Endothelial cell of umbilical vein (primary cell): ENCODE measurements at regions not wholly inside any gene's neighbourhood (a gene's known extent, or its start where the extent isn't known, plus 50 kb on each side); places are given as distances from the start of the nearest gene placed in this dataset.
A peak's percentile ranks its signal among the peaks of the same experiment; 100 is the strongest.

ENCODE experiments used
- BruUV-seq: library from RNA; stranded (reverse); fragments of 400-500 nt; replicated peaks from 2 replicates; lab custom pipeline; 2021; lab: Mats Ljungman, UMichigan
- CTCF ChIA-PET: fragments of 300-600, 350-600 bp; sonication (Branson Sonifier 250); formaldehyde crosslinking; loops from one replicate; lab custom pipeline; 2021; ENCODE audit warnings: antibody characterized with exemption, inconsistent platforms; lab: Charles Lee
- POLR2A ChIA-PET: fragments of 300-600, 350-600 bp; sonication (Branson Sonifier 250); formaldehyde crosslinking; loops from one replicate; lab custom pipeline; 2021; ENCODE audit warnings: antibody characterized with exemption, inconsistent platforms; lab: Charles Lee
- DNase-seq: peaks from one replicate; pipeline ENCODE4 v3.0.0-alpha.2; 2011; ENCODE audit warnings: low read depth, low spot score
- FAIRE-seq: peaks from 2 replicates; lab custom pipeline; 2011; peaks lifted over from hg19 to GRCh38; lab: Jason Lieb, UNC
- H2AFZ ChIP-seq: 2 replicates; pipeline ENCODE4 v1.6.0; 2012; ENCODE audit warnings: low read depth, low read length, control low read depth, inconsistent platforms
- H3K27ac ChIP-seq: 2 replicates; pipeline ENCODE4 v1.5.1; 2011; ENCODE audit warnings: low read depth, mild to moderate bottlenecking, control low read depth, low read length, moderate library complexity; ENCODE audit not compliant: insufficient read depth
- H3K27me3 ChIP-seq, 2 experiments: 2 replicates each; pipeline versions ENCODE4 v1.6.0 to v1.6.1; 2011; ENCODE audit warnings: low read length in 2 of 2, mixed read lengths in 1 of 2; ENCODE audit not compliant: control insufficient read depth in 2 of 2, insufficient read depth in 2 of 2
- H3K36me3 ChIP-seq, 2 experiments: 2 replicates in 1 of 2; 3 replicates in 1 of 2; pipeline ENCODE4 v1.5.1; 2011; ENCODE audit warnings: low read length in 2 of 2, mild to moderate bottlenecking in 1 of 2, moderate library complexity in 1 of 2; ENCODE audit not compliant: control insufficient read depth in 2 of 2, insufficient read depth in 2 of 2; ENCODE audit errors: extremely low read depth in 1 of 2
- H3K4me1 ChIP-seq: 3 replicates; pipeline ENCODE4 v1.5.1; 2011; ENCODE audit warnings: mild to moderate bottlenecking, low read length; ENCODE audit not compliant: control insufficient read depth, insufficient read depth; ENCODE audit errors: extremely low read depth
- H3K4me2 ChIP-seq: 2 replicates; pipeline ENCODE4 v1.6.1; 2011; ENCODE audit warnings: low read length, control low read depth, mixed read lengths; ENCODE audit not compliant: insufficient read depth
- H3K4me3 ChIP-seq, 3 experiments: fragments of 200-600 bp in 1 of 3; sonication (generic), shearing (Covaris generic) in 1 of 3; replicated peaks in 1 of 3; 2 replicates each; pipeline ENCODE4 v1.5.1; 2011 to 2016; ENCODE audit warnings: control low read depth in 3 of 3, low read length in 3 of 3, mild to moderate bottlenecking in 2 of 3, inconsistent platforms in 1 of 3, low read depth in 1 of 3, moderate library complexity in 1 of 3; ENCODE audit not compliant: insufficient read depth in 1 of 3
- H3K79me2 ChIP-seq: 2 replicates; pipeline ENCODE4 v1.6.0; 2012; ENCODE audit warnings: low read length, inconsistent platforms; ENCODE audit not compliant: control insufficient read depth, insufficient read depth
- H3K9ac ChIP-seq: replicated peaks from 2 replicates; pipeline ENCODE3; 2011; ENCODE audit warnings: low read length, control low read depth; ENCODE audit not compliant: insufficient read depth; ENCODE audit errors: extremely low read depth
- H3K9me1 ChIP-seq: replicated peaks from 3 replicates; pipeline ENCODE4 v1.6.0; 2011; ENCODE audit warnings: mild to moderate bottlenecking, low read length; ENCODE audit not compliant: control insufficient read depth, insufficient read depth; ENCODE audit errors: extremely low read depth
- H3K9me3 ChIP-seq: replicated peaks from 2 replicates; pipeline ENCODE4 v1.5.1; 2012; ENCODE audit warnings: low read length, inconsistent platforms; ENCODE audit not compliant: control insufficient read depth, insufficient read depth
- H4K20me1 ChIP-seq: replicated peaks from 2 replicates; pipeline ENCODE3; 2011; ENCODE audit warnings: mild to moderate bottlenecking, low read length; ENCODE audit not compliant: control insufficient read depth, insufficient read depth; ENCODE audit errors: extremely low read depth
- FOS ChIP-seq: IDR thresholded peaks from 2 replicates; pipeline ENCODE4 v1.6.1; 2011; ENCODE audit warnings: mild to moderate bottlenecking, low read length, moderate library complexity, borderline replicate concordance; ENCODE audit not compliant: insufficient read depth
- JUN ChIP-seq: IDR thresholded peaks from 2 replicates; pipeline ENCODE4 v1.6.1; 2011; ENCODE audit warnings: borderline replicate concordance, low read depth; ENCODE audit not compliant: insufficient read length, insufficient read depth
- MYC ChIP-seq: IDR thresholded peaks from one replicate; pipeline ENCODE4 v1.6.1; 2011; ENCODE audit warnings: mild to moderate bottlenecking, low read depth, low read length
- POLR2A ChIP-seq: IDR thresholded peaks from 2 replicates; pipeline ENCODE4 v1.6.1; 2012; ENCODE audit warnings: low read depth, mild to moderate bottlenecking, control low read depth, low read length
- dilution Hi-C: fragments of 300-500 bp; cut with MboI; formaldehyde crosslinking; loops from one replicate; pipeline ENCODE4 v1.15.0; 2019; ENCODE audit warnings: low sequenced_read_pairs; ENCODE audit not compliant: extremely low pct_ligation_motif_present
- intact Hi-C: fragments of 100-400 bp; cut with micrococcal nuclease; formaldehyde crosslinking; loops from one replicate; pipeline ENCODE4 v1.10.0; 2022

DNA sequence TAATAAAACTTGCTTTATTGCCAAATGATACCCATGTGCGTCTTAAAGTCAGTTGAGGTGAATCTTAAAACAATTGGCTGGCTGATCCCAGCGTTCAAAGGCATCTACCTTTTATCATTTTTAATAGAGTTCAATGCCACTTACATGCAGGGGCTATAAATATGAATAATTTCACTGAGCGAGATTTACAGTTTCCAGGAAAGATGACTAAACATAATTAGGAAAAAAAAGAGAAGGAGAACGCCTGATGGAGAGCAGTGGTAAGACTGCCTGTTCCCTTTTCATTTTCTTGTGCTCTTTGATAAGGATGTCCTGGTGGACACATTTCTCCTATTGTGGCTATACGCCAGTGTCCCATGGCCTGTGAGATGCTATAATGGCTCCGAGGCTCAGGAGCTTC, 139.9 kb upstream of the SLC22A23 start:
- no peaks in the 10 kb centered on the region for H3K9me1 ChIP-seq
- POLR2A ChIA-PET = no interaction called here
- H3K36me3 ChIP-seq = no peaks in the 10 kb centered on the region
- FAIRE-seq (no peak), DNase-seq (peak; percentile 20)
- dilution Hi-C loops (no loop called here), intact Hi-C loops (no loop called here)
- H3K79me2 ChIP-seq = no peaks in the 10 kb centered on the region
- BruUV-seq = no TSS peak
- no peaks in the 10 kb centered on the region for H3K9me3 ChIP-seq
- CTCF ChIA-PET = no interaction called here
- H3K27ac ChIP-seq = no peak overlapping the region
- no peak overlapping the region for H2AFZ ChIP-seq
- H4K20me1 ChIP-seq = no peaks in the 10 kb centered on the region
- H3K4me2 ChIP-seq = no peak overlapping the region
- H3K4me3 ChIP-seq = no peak overlapping the region
- no peak overlapping the region for H3K9ac ChIP-seq
- no peak for TF ChIP-seq POLR2A
- TF ChIP-seq FOS = no peak
- no peak for TF ChIP-seq JUN
- peaks cover 6% of the 10 kb centered on the region for H3K4me1 ChIP-seq
- H3K27me3 ChIP-seq = peaks cover 0 to 5% of the 10 kb centered on the region in 2 experiments

DNA sequence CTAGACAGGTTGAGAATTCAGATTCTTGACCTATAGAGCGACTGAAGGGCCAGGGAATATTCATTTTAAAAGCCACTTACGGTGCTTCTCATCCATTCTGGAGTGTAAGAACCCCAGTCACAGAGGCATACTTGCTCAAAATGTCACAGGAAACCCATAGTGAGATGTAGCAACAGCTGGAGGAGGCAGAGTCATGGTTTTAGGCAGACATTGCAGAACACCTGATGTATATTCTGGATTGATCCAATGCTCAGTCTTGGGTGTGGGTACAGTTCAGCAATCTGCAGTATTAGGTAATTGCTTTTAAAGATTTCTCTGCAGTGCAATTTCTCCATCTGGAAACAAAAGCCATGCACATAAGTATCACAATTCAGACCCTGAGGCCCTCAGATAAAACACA, 137.4 kb upstream of the SLC22A23 start:
- DNase-seq (no peak), FAIRE-seq (no peak)
- dilution Hi-C loops (no loop called here), intact Hi-C loops (no loop called here)
- Histone ChIP-seq H3K9ac (no peak overlapping the region), H2AFZ (no peak overlapping the region), H3K9me3 (no peaks in the 10 kb centered on the region), H3K4me3 (no peak overlapping the region), H4K20me1 (no peaks in the 10 kb centered on the region), H3K36me3 (no peaks in the 10 kb centered on the region), H3K27ac (no peak overlapping the region), H3K79me2 (no peaks in the 10 kb centered on the region), H3K4me2 (no peak overlapping the region), H3K9me1 (no peaks in the 10 kb centered on the region), H3K4me1 (peaks cover 6% of the 10 kb centered on the region), H3K27me3 (peaks cover 0 to 5% of the 10 kb centered on the region in 2 experiments)
- ChIA-PET POLR2A (no interaction called here), CTCF (no interaction called here)
- TF ChIP-seq MYC (no peak), FOS (no peak)
- no TSS peak for BruUV-seq
